ENCODE measurements at regions not wholly inside any gene's neighbourhood (a gene's known extent, or its start where the extent isn't known, plus 50 kb on each side); places are given as distances from the start of the nearest gene placed in this dataset.

DNA sequence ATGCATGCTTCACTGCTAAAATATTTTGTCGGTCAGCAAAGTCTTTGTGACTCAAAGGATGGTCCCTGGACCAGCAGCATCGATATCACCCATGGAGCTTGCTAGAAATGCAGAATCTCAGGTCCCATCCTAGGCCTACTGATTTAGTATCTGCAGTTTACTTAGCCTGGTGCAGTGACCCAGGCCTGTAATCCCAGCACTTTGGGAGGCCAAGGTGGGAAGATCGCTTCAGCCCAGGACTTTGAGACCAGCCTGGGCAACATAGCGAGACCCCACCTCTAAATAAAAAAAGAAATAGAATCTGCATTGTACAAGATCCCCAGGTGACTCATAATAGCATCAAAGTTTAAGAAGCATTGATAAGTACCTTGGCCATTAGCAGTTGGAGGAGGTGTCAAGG lies 248.7 kb downstream of the CD83 start:
- no peak overlapping the region for H3K4me3 ChIP-seq
- TF ChIP-seq CTCF (IDR thresholded peaks at IDR 0.05): no peak
- H3K27ac ChIP-seq: no peak overlapping the region
- DNase-seq (ENCODE audit: low spot score): no peak

DNA sequence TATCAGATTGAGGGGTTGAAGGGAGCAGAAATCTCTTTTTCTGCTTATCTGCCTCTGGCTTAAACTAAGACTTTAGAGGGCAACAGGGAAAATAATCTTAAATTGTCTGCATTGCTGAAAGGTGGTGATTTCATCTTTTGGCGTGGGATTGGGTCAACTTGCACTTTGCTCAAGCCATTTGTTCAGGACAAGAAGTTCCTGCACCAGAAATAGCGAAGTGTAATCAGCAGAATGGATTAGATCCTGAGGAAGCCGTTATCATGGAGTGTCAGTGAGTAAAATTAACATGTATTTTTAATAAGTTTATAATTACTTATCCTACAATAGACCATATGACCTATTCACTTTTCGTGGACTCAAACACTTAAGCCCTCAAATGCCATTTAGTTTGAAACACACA lies 249.3 kb downstream of the CD83 start:
- no peak for DNase-seq (ENCODE audit: low spot score)
- no peak overlapping the region for H3K4me3 ChIP-seq
- no peak for TF ChIP-seq CTCF (IDR thresholded peaks at IDR 0.05)
- H3K27ac ChIP-seq: no peak overlapping the region

- H3K4me3 ChIP-seq: no peak overlapping the region
- H3K27ac ChIP-seq: no peak overlapping the region
- TF ChIP-seq CTCF (IDR thresholded peaks at IDR 0.05): no peak
- DNase-seq (ENCODE audit: low spot score): no peak
These were observed 249.7 kb downstream of the CD83 start for GRCh38 chr6:14367296-14367695.

GRCh38 chr6:14369717-14370116 lies 252.1 kb downstream of the CD83 start:
- TF ChIP-seq CTCF (IDR thresholded peaks at IDR 0.05): no peak
- Histone ChIP-seq H3K4me3 (no peak overlapping the region), H3K27ac (no peak overlapping the region)
- no peak for DNase-seq (ENCODE audit: low spot score)

DNA sequence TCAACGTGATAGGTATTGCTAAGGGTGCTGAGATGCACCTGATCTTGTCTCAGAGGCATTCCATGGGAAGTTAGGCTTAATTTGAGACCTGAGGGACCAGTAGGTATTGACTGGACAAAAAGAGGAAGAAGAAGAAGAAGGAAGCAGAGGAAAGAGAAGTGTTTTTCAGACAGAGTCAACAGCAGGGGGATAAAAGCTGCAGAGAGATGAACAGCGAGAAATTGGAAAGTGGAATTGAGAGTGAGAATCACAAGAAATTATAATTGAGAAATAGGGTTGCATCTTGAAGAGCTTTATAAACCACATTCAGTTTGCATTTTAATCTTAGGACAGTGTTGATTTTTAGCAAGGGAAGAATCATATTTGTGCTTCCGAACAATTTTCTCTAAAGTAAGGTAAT lies 254.0 kb downstream of the CD83 start:
- no peak overlapping the region for H3K4me3 ChIP-seq
- TF ChIP-seq CTCF (IDR thresholded peaks at IDR 0.05): no peak
- H3K27ac ChIP-seq: no peak overlapping the region
- no peak for DNase-seq (ENCODE audit: low spot score)

DNA sequence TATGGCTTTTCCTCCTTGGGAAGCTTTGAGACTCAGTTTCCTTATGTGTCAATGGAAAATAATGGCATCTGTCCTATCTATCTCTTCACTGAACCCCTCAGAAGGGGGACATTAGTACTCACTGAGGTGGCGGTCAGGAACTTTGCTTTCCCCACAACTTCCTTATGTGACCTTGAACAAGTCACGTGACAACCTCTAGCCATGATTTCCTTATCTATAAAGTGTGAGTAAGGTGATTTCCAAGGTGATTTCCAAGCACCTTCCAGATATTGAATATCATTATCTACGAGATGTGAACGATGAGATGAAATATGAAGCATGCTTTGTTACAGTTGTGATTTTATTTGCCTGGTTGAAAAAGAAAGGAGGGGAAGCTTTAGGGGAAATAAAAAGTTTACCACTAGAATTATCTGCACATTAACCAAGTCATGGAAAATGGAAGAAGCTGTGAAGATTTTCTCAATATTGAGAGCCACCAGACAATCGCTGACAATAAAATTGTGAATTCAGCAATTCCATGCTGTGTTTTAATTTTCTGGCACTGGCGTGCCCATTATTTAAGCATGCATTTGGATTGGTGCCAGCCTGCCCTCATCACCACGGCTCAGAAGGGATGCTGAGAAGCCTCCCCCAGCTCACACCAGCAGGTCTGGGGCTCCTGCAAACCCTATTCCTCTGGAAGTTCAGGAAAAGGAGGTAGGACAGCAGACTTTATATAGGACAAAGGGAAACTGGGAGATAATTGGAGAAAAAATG lies 255.3 kb downstream of the CD83 start:
- Histone ChIP-seq H3K27ac (no peak overlapping the region), H3K4me3 (no peak overlapping the region)
- DNase-seq (ENCODE audit: low spot score): no peak
- no peak for TF ChIP-seq CTCF (IDR thresholded peaks at IDR 0.05)

- no peak overlapping the region for H3K4me3 ChIP-seq
- no peak overlapping the region for H3K27ac ChIP-seq
- TF ChIP-seq CTCF (IDR thresholded peaks at IDR 0.05): no peak
- DNase-seq (ENCODE audit: low spot score): no peak
These were observed 256.3 kb downstream of the CD83 start for GRCh38 chr6:14373648-14374437.

Measured in coronary artery (tissue), 2 donors.